SJCRH30 (cell line): ENCODE measurements at regions not wholly inside any gene's neighbourhood (a gene's known extent, or its start where the extent isn't known, plus 50 kb on each side); places are given as distances from the start of the nearest gene placed in this dataset.

Experiments used
- DNase-seq, 2 experiments: peaks; one replicate each; pipeline ENCODE4 v3.0.0-alpha.2; 2015 to 2020
- H3K27ac ChIP-seq: fragments of 250-450 bp; sonication (Bioruptor Pico); 2 replicates; pipeline ENCODE4 v1.5.1; 2020; ENCODE audit warnings: mild to moderate bottlenecking, moderate library complexity
- H3K27me3 ChIP-seq: fragments of 250-450 bp; sonication (Bioruptor Pico); 2 replicates; pipeline ENCODE4 v1.5.1; 2020; ENCODE audit warnings: mild to moderate bottlenecking, moderate library complexity
- H3K36me3 ChIP-seq: fragments of 250-450 bp; sonication (Bioruptor Pico); 2 replicates; pipeline ENCODE4 v1.5.1; 2020; ENCODE audit warnings: mild to moderate bottlenecking, moderate library complexity
- H3K4me1 ChIP-seq: fragments of 250-450 bp; sonication (Bioruptor Pico); 2 replicates; pipeline ENCODE4 v1.5.1; 2020; ENCODE audit warnings: mild to moderate bottlenecking, moderate library complexity
- H3K4me3 ChIP-seq: fragments of 250-450 bp; sonication (Bioruptor Pico); 2 replicates; pipeline ENCODE4 v1.5.1; 2020; ENCODE audit warnings: mild to moderate bottlenecking, moderate library complexity
- H3K9me3 ChIP-seq: fragments of 250-450 bp; sonication (Bioruptor Pico); replicated peaks from 2 replicates; pipeline ENCODE4 v1.5.1; 2020; ENCODE audit warnings: mild to moderate bottlenecking, moderate library complexity

DNA sequence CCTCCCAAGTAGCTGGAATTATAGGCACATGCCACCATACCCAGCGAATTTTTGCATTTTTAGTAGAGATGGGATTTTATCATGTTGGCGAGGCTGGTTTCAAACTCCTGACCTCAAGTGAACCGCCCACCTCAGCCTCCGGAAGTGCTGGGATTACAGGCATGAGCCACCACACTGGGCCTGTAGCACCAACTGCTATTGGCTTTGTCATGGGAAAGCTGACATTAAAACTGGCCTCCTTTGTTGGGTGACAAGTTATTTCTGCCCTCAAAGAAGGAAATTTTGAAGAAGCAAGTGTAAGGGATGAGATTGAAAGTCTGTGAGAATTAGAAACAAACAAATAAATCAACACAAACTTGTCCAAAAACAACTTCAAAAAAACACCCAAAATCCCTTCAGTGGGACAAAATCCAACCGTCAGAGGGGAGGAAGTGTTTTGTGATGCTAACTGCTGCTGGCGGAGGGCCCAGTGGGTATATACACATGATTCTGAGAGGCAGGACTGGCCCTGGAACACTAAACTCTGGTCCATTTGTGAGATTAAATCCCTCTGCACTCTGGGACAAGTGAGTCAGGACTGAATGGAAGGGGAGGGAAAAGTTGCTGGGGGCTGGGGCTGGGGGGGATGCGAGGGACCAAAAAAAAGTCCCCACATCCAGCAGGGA lies 87.5 kb upstream of the NAA20 start:
- no peaks in the 10 kb centered on the region for H3K27me3 ChIP-seq
- no peak overlapping the region for H3K4me3 ChIP-seq
- DNase-seq = no peak
- H3K27ac ChIP-seq = no peak overlapping the region
- H3K9me3 ChIP-seq = 0 out of 2 replicates have a peak, but pooled peaks cover 2% of the 10 kb centered on the region
- H3K36me3 ChIP-seq = no peaks in the 10 kb centered on the region; the same call in 1 of the 2 replicates
- no peaks in the 10 kb centered on the region for H3K4me1 ChIP-seq

DNA sequence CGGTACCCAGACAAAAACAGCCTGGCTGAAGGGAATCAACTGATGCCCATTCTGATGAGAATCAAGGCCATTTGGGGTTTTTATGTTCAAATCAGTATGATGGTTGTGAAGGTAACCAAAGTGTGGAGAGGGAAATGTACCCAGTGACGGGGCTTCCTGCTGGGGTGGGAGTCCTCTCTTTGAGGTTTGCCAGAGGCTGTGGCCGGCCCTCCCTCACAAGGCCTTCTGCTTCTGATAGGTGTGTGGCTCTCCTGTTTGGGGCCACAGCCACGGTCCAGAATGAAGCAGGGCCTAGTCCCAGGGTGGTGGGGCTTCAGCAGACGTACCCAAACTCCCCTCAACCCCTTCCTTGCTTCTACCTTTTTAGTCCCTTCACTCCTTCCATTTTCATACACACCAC lies 86.7 kb upstream of the NAA20 start:
- no peaks in the 10 kb centered on the region for H3K27me3 ChIP-seq
- no peak overlapping the region for H3K4me3 ChIP-seq
- H3K27ac ChIP-seq = no peak overlapping the region
- no peaks in the 10 kb centered on the region; the same call in 1 of the 2 replicates for H3K36me3 ChIP-seq
- H3K9me3 ChIP-seq = 0 out of 2 replicates have a peak, but pooled peaks cover 2% of the 10 kb centered on the region
- no peaks in the 10 kb centered on the region for H3K4me1 ChIP-seq
- no peak for DNase-seq

DNA sequence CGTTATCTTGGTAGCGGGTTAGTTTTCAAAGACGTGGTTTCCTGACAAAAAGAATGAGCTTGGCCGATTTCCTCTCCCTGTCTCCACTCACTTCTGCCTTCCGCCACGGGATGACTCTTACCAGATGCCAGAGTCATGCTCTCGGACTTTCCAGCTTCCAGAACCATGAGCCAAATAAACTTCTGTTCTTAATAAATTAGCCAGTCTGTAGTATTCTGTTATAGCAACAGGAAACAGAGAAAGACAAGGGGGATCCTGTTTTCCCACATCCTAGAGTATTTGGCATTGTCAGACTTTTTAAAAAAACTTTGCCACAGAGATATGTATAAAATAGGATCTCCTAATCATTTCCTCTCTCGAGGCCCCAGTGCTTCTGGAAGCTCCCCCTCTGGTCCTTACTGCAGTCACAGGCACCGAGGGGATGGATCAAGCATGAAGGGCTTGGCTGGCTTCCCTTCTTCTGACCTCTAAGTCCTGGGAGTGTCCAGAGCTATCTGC lies 84.9 kb upstream of the NAA20 start:
- Histone ChIP-seq H3K9me3 (0 out of 2 replicates have a peak, but pooled peaks cover 2% of the 10 kb centered on the region), H3K4me1 (no peaks in the 10 kb centered on the region), H3K4me3 (no peak overlapping the region), H3K27ac (no peak overlapping the region), H3K27me3 (no peaks in the 10 kb centered on the region), H3K36me3 (no peaks in the 10 kb centered on the region; the same call in 1 of the 2 replicates)
- DNase-seq = no peak

GRCh38 chr20:19934792-19935491 lies 82.2 kb upstream of the NAA20 start:
- 0 out of 2 replicates have a peak, but pooled peaks cover 2% of the 10 kb centered on the region for H3K9me3 ChIP-seq
- no peaks in the 10 kb centered on the region; the same call in 1 of the 2 replicates for H3K36me3 ChIP-seq
- no peaks in the 10 kb centered on the region for H3K4me1 ChIP-seq
- no peak for DNase-seq
- no peak overlapping the region for H3K4me3 ChIP-seq
- no peaks in the 10 kb centered on the region for H3K27me3 ChIP-seq
- no peak overlapping the region for H3K27ac ChIP-seq

GRCh38 chr20:19935842-19936241 lies 81.3 kb upstream of the NAA20 start:
- Histone ChIP-seq H3K9me3 (0 out of 2 replicates have a peak, but pooled peaks cover 2% of the 10 kb centered on the region), H3K36me3 (no peaks in the 10 kb centered on the region; the same call in 1 of the 2 replicates), H3K4me1 (peaks cover 5% of the 10 kb centered on the region; the same call in 1 of the 2 replicates), H3K27me3 (no peaks in the 10 kb centered on the region), H3K4me3 (no peak overlapping the region), H3K27ac (no peak overlapping the region)
- DNase-seq = no peak

- no peak for DNase-seq
- no peaks in the 10 kb centered on the region for H3K27me3 ChIP-seq
- peaks cover 5% of the 10 kb centered on the region; the same call in 1 of the 2 replicates for H3K4me1 ChIP-seq
- no peak overlapping the region for H3K4me3 ChIP-seq
- no peak overlapping the region for H3K27ac ChIP-seq
- no peaks in the 10 kb centered on the region; the same call in 1 of the 2 replicates for H3K36me3 ChIP-seq
- H3K9me3 ChIP-seq = 0 out of 2 replicates have a peak, but pooled peaks cover 2% of the 10 kb centered on the region
Measured at GRCh38 chr20:19936466-19937200, 80.5 kb upstream of the NAA20 start.

- H3K36me3 ChIP-seq = no peaks in the 10 kb centered on the region
- DNase-seq = no peak
- no peak overlapping the region for H3K27ac ChIP-seq
- H3K27me3 ChIP-seq = no peaks in the 10 kb centered on the region
- H3K4me1 ChIP-seq = peaks cover 5% of the 10 kb centered on the region; the same call in 1 of the 2 replicates
- no peak overlapping the region for H3K4me3 ChIP-seq
- H3K9me3 ChIP-seq = no peaks in the 10 kb centered on the region
Measured at GRCh38 chr20:19937218-19937617, 79.9 kb upstream of the NAA20 start.

- H3K9me3 ChIP-seq = no peaks in the 10 kb centered on the region
- no peak overlapping the region for H3K27ac ChIP-seq
- no peaks in the 10 kb centered on the region for H3K27me3 ChIP-seq
- peaks cover 5% of the 10 kb centered on the region; the same call in 1 of the 2 replicates for H3K4me1 ChIP-seq
- no peaks in the 10 kb centered on the region for H3K36me3 ChIP-seq
- no peak for DNase-seq
- no peak overlapping the region for H3K4me3 ChIP-seq
Measured at GRCh38 chr20:19937651-19938420, 79.3 kb upstream of the NAA20 start.

GRCh38 chr20:19938421-19939090 lies 78.6 kb upstream of the NAA20 start:
- no peaks in the 10 kb centered on the region for H3K9me3 ChIP-seq
- no peak for DNase-seq
- H3K27me3 ChIP-seq = no peaks in the 10 kb centered on the region
- H3K4me1 ChIP-seq = peaks cover 5% of the 10 kb centered on the region; the same call in 1 of the 2 replicates
- no peaks in the 10 kb centered on the region for H3K36me3 ChIP-seq
- no peak overlapping the region for H3K27ac ChIP-seq
- no peak overlapping the region for H3K4me3 ChIP-seq

GRCh38 chr20:19940988-19941460 lies 76.1 kb upstream of the NAA20 start:
- no peaks in the 10 kb centered on the region for H3K27me3 ChIP-seq
- peak in 1 of 2 experiments; percentile 29 for DNase-seq
- H3K4me3 ChIP-seq = no peak overlapping the region
- no peaks in the 10 kb centered on the region for H3K36me3 ChIP-seq
- H3K27ac ChIP-seq = 0 out of 2 replicates have a peak overlapping the region, but pooled peaks have one; percentile 3
- H3K9me3 ChIP-seq = no peaks in the 10 kb centered on the region
- peaks cover 5% of the 10 kb centered on the region; the same call in 1 of the 2 replicates for H3K4me1 ChIP-seq

- Histone ChIP-seq H3K4me1 (peaks cover 7% of the 10 kb centered on the region), H3K27me3 (no peaks in the 10 kb centered on the region), H3K36me3 (no peaks in the 10 kb centered on the region), H3K4me3 (no peak overlapping the region), H3K9me3 (no peaks in the 10 kb centered on the region), H3K27ac (no peak overlapping the region)
- DNase-seq = no peak
Measured at GRCh38 chr20:19942611-19943010, 74.6 kb upstream of the NAA20 start.

- no peak overlapping the region for H3K27ac ChIP-seq
- H3K9me3 ChIP-seq = no peaks in the 10 kb centered on the region
- DNase-seq = no peak
- peaks cover 9% of the 10 kb centered on the region for H3K4me1 ChIP-seq
- H3K4me3 ChIP-seq = no peak overlapping the region
- no peaks in the 10 kb centered on the region for H3K36me3 ChIP-seq
- no peaks in the 10 kb centered on the region for H3K27me3 ChIP-seq
Measured at GRCh38 chr20:19943061-19943521, 74.1 kb upstream of the NAA20 start.

GRCh38 chr20:19944772-19945459 lies 72.2 kb upstream of the NAA20 start:
- Histone ChIP-seq H3K36me3 (no peaks in the 10 kb centered on the region), H3K4me3 (no peak overlapping the region), H3K27me3 (no peaks in the 10 kb centered on the region), H3K9me3 (no peaks in the 10 kb centered on the region), H3K4me1 (peaks cover 9% of the 10 kb centered on the region), H3K27ac (no peak overlapping the region)
- DNase-seq = no peak
